H9 (cell line): ENCODE measurements at regions not wholly inside any gene's neighbourhood (a gene's known extent, or its start where the extent isn't known, plus 50 kb on each side); places are given as distances from the start of the nearest gene placed in this dataset.

Experiments
- DNase-seq: peaks from one replicate; pipeline ENCODE4 v3.0.0-alpha.2; 2017
- H2AFZ ChIP-seq: one replicate; pipeline ENCODE4 v1.6.1; 2013; ENCODE audit warnings: mild to moderate bottlenecking, low read length, control low read depth, moderate library complexity
- H2AK5ac ChIP-seq: 2 replicates; pipeline ENCODE4 v1.6.1; 2013; ENCODE audit warnings: low read length, control low read depth, mixed read lengths; ENCODE audit not compliant: insufficient read length
- H2BK120ac ChIP-seq: one replicate; pipeline ENCODE4 v1.6.1; 2013; ENCODE audit warnings: low read depth, mild to moderate bottlenecking, low read length, control low read depth, inconsistent platforms; ENCODE audit not compliant: poor library complexity, severe bottlenecking
- H2BK12ac ChIP-seq: 2 replicates; pipeline ENCODE4 v1.6.1; 2013; ENCODE audit warnings: low read length, control low read depth, mixed read lengths, low read depth; ENCODE audit not compliant: insufficient read length
- H2BK15ac ChIP-seq: 2 replicates; pipeline ENCODE4 v1.6.1; 2013; ENCODE audit warnings: low read depth, low read length, control low read depth
- H2BK20ac ChIP-seq: one replicate; pipeline ENCODE4 v1.6.1; 2013; ENCODE audit warnings: low read depth, mild to moderate bottlenecking, low read length, control low read depth, inconsistent platforms; ENCODE audit not compliant: poor library complexity, severe bottlenecking
- H2BK5ac ChIP-seq: 2 replicates; pipeline ENCODE4 v1.6.1; 2013; ENCODE audit warnings: low read length, control low read depth, mixed read lengths; ENCODE audit not compliant: insufficient read length
- H3K14ac ChIP-seq: 2 replicates; pipeline ENCODE4 v1.6.1; 2013; ENCODE audit warnings: low read length, control low read depth; ENCODE audit not compliant: insufficient read depth
- H3K18ac ChIP-seq: 2 replicates; pipeline ENCODE4 v1.6.1; 2013; ENCODE audit warnings: low read depth, mild to moderate bottlenecking, mixed read lengths, low read length, control low read depth; ENCODE audit not compliant: insufficient read length
- H3K23ac ChIP-seq: 2 replicates; pipeline ENCODE4 v1.6.1; 2013; ENCODE audit warnings: low read length, control low read depth, mixed read lengths, low read depth; ENCODE audit not compliant: insufficient read length
- H3K23me2 ChIP-seq: 2 replicates; pipeline ENCODE4 v1.6.1; 2013; ENCODE audit warnings: low read depth, mild to moderate bottlenecking, mixed read lengths, low read length, control low read depth; ENCODE audit not compliant: insufficient read length, poor library complexity, severe bottlenecking
- H3K27ac ChIP-seq: 2 replicates; pipeline ENCODE4 v1.5.1; 2013; ENCODE audit warnings: low read length, control low read depth, mixed read lengths, low read depth; ENCODE audit not compliant: insufficient read length
- H3K27me3 ChIP-seq: 2 replicates; pipeline ENCODE4 v1.6.1; 2013; ENCODE audit warnings: low read length, control low read depth, inconsistent platforms; ENCODE audit not compliant: insufficient read depth
- H3K4ac ChIP-seq: 2 replicates; pipeline ENCODE4 v1.6.1; 2013; ENCODE audit warnings: low read depth, mild to moderate bottlenecking, control low read depth, inconsistent platforms, low read length, moderate library complexity
- H3K4me1 ChIP-seq: 2 replicates; pipeline ENCODE4 v1.6.1; 2013; ENCODE audit warnings: low read length, control low read depth, inconsistent platforms; ENCODE audit not compliant: insufficient read depth
- H3K4me2 ChIP-seq: 2 replicates; pipeline ENCODE4 v1.6.1; 2013; ENCODE audit warnings: low read length, control low read depth, mixed read lengths; ENCODE audit not compliant: insufficient read length, insufficient read depth
- H3K56ac ChIP-seq: 2 replicates; pipeline ENCODE4 v1.6.1; 2013; ENCODE audit warnings: low read depth, mild to moderate bottlenecking, mixed read lengths, low read length, control low read depth; ENCODE audit not compliant: insufficient read length
- H3K79me1 ChIP-seq: 2 replicates; pipeline ENCODE4 v1.6.1; 2013; ENCODE audit warnings: low read depth, mild to moderate bottlenecking, moderate library complexity, low read length, control low read depth, inconsistent platforms; ENCODE audit not compliant: insufficient read depth, poor library complexity, severe bottlenecking
- H3K79me2 ChIP-seq: 2 replicates; pipeline ENCODE4 v1.6.1; 2013; ENCODE audit warnings: low read length, control low read depth, inconsistent platforms; ENCODE audit not compliant: insufficient read depth
- H3K9ac ChIP-seq: 2 replicates; pipeline ENCODE4 v1.6.1; 2013; ENCODE audit warnings: low read length, control low read depth, mixed read lengths; ENCODE audit not compliant: insufficient read length; ENCODE audit errors: extremely low read depth
- H3K9me3 ChIP-seq: one replicate; pipeline ENCODE4 v1.6.1; 2013; ENCODE audit warnings: low read depth, low read length, inconsistent platforms; ENCODE audit not compliant: control insufficient read depth
- H3T11ph ChIP-seq: one replicate; pipeline ENCODE4 v1.6.1; 2013; ENCODE audit warnings: mild to moderate bottlenecking, low read length, control low read depth, inconsistent platforms
- H4K20me1 ChIP-seq: one replicate; pipeline ENCODE4 v1.6.1; 2013; ENCODE audit not compliant: control insufficient read depth, insufficient read length, insufficient read depth
- H4K5ac ChIP-seq: 2 replicates; pipeline ENCODE4 v1.6.1; 2013; ENCODE audit warnings: low read depth, mild to moderate bottlenecking, mixed read lengths, low read length, control low read depth; ENCODE audit not compliant: insufficient read length
- H4K8ac ChIP-seq: replicated peaks from 2 replicates; pipeline ENCODE4 v1.6.1; 2013; ENCODE audit warnings: low read length, control low read depth, mixed read lengths, low read depth; ENCODE audit not compliant: insufficient read length
- H4K91ac ChIP-seq: 2 replicates; pipeline ENCODE4 v1.6.1; 2013; ENCODE audit warnings: low read depth, mild to moderate bottlenecking, moderate library complexity, mixed read lengths, low read length, control low read depth; ENCODE audit not compliant: insufficient read length
- H3K27ac Mint-ChIP-seq, 3 experiments: 2 replicates in 2 of 3; 3 replicates in 1 of 3; pipeline ENCODE4 v1.8.0; 2020 to 2021; ENCODE audit warnings: mixed read lengths in 3 of 3, mild to moderate bottlenecking in 1 of 3, moderate library complexity in 1 of 3
- H3K27me3 Mint-ChIP-seq: 2 replicates; pipeline ENCODE4 v1.8.0; 2021; ENCODE audit warnings: low read depth, mild to moderate bottlenecking, moderate library complexity, mixed read lengths
- H3K36me3 Mint-ChIP-seq, 3 experiments: 2 replicates in 2 of 3; 3 replicates in 1 of 3; pipeline ENCODE4 v1.8.0; 2020 to 2021; ENCODE audit warnings: low read depth in 3 of 3, mixed read lengths in 3 of 3; ENCODE audit not compliant: insufficient read depth in 1 of 3
- H3K4me1 Mint-ChIP-seq, 2 experiments: 2 replicates each; pipeline ENCODE4 v1.8.0; 2020; ENCODE audit warnings: mixed read lengths in 2 of 2
- H3K4me3 Mint-ChIP-seq, 2 experiments: 2 replicates in 1 of 2; 3 replicates in 1 of 2; pipeline ENCODE4 v1.8.0; 2020 to 2021; ENCODE audit warnings: mild to moderate bottlenecking in 2 of 2, mixed read lengths in 2 of 2, moderate library complexity in 1 of 2
- H3K9me3 Mint-ChIP-seq, 2 experiments: 2 replicates in 1 of 2; 3 replicates in 1 of 2; pipeline ENCODE4 v1.8.0; 2020; ENCODE audit warnings: mild to moderate bottlenecking in 2 of 2, mixed read lengths in 2 of 2, moderate library complexity in 1 of 2
- CTCF ChIP-seq: fragments of 200-600 bp; sonication (generic); conservative IDR thresholded peaks from 3 replicates; pipeline ENCODE4 v1.8.0; 2021; ENCODE audit warnings: antibody characterized with exemption, mild to moderate bottlenecking
- WGBS: extraction: QIAGEN DNeasy Blood & Tissue Kit; methylation state at CpG from one replicate; pipeline ENCODE4 v1.1.7; 2013; ENCODE audit warnings: missing lambda C conversion rate, low lambda C conversion rate, mixed read lengths; ENCODE audit not compliant: insufficient read length; ENCODE audit errors: extremely low coverage; 5-methylcytosine and 5-hydroxymethylcytosine counted together

GRCh38 chr14:31955936-31956579 is 121.0 kb upstream of the ARHGAP5 start:
- H3T11ph ChIP-seq, result no peak overlapping the region
- Mint-ChIP-seq H3K36me3 (peaks cover 4 to 22% (median 8%) of the 10 kb centered on the region in 3 experiments), H3K4me1 (peaks cover 11 to 13% of the 10 kb centered on the region in 2 experiments), H3K9me3 (peaks cover 15 to 22% of the 10 kb centered on the region in 2 experiments), H3K27ac (no peak overlapping the region; a peak in 1 of 7 replicates), H3K27me3 (no peaks in the 10 kb centered on the region), H3K4me3 (no peak overlapping the region)
- H2BK5ac ChIP-seq, result no peak overlapping the region
- no peak overlapping the region for H3K9ac ChIP-seq
- no peak for DNase-seq
- no peak overlapping the region for H3K14ac ChIP-seq
- no peak overlapping the region for H2AK5ac ChIP-seq
- no peak for TF ChIP-seq CTCF
- H3K23ac ChIP-seq, result no peak overlapping the region
- no peak overlapping the region for H3K4me2 ChIP-seq
- H4K5ac ChIP-seq, result no peak overlapping the region
- H3K18ac ChIP-seq, result no peak overlapping the region
- no peak overlapping the region for H4K91ac ChIP-seq
- no peak overlapping the region for H2BK15ac ChIP-seq
- H4K8ac ChIP-seq, result no peak overlapping the region
- H3K9me3 ChIP-seq, result no peaks in the 10 kb centered on the region
- H4K20me1 ChIP-seq, result no peaks in the 10 kb centered on the region
- H2BK120ac ChIP-seq, result no peak overlapping the region
- no peak overlapping the region for H2BK12ac ChIP-seq
- no peak overlapping the region for H2BK20ac ChIP-seq
- H3K79me2 ChIP-seq, result no peaks in the 10 kb centered on the region
- no CpG with 5 or more reads among the region's 5 CpGs for WGBS
- no peak overlapping the region for H3K4ac ChIP-seq
- H2AFZ ChIP-seq, result no peak overlapping the region
- no peak overlapping the region for H3K27ac ChIP-seq
- no peaks in the 10 kb centered on the region; the same call in 1 of the 2 replicates for H3K4me1 ChIP-seq
- no peaks in the 10 kb centered on the region for H3K79me1 ChIP-seq
- no peaks in the 10 kb centered on the region for H3K23me2 ChIP-seq
- no peak overlapping the region for H3K56ac ChIP-seq
- no peaks in the 10 kb centered on the region for H3K27me3 ChIP-seq
